GM23338 (cell line): ENCODE measurements at regions not wholly inside any gene's neighbourhood (a gene's known extent, or its start where the extent isn't known, plus 50 kb on each side); places are given as distances from the start of the nearest gene placed in this dataset.

Experiments used
- CREB1 ChIP-seq: fragments of 250-450 bp; sonication (Bioruptor Pico); IDR thresholded peaks from 2 replicates; pipeline ENCODE4 v1.5.0; 2020; ENCODE audit warnings: low read depth, mild to moderate bottlenecking, moderate library complexity
- CTCF ChIP-seq, 2 experiments: fragments of 200-600 bp in 1 of 2; sonication (generic) in 1 of 2; conservative IDR thresholded peaks; 2 replicates each; pipeline versions ENCODE4 v1.5.1 to v1.6.1; 2016 to 2017; ENCODE audit warnings: antibody characterized with exemption in 2 of 2, low read depth in 2 of 2, mild to moderate bottlenecking in 2 of 2, moderate library complexity in 1 of 2
- ETS1 ChIP-seq: IDR thresholded peaks from 2 replicates; pipeline ENCODE4 v1.6.1; 2016; ENCODE audit warnings: antibody characterized with exemption
- EZH2 ChIP-seq: fragments of 200-600 bp; sonication (generic); IDR thresholded peaks from one replicate; pipeline ENCODE4 v1.8.0; 2017; ENCODE audit warnings: antibody characterized with exemption, mild to moderate bottlenecking, low read depth; ENCODE audit not compliant: unreplicated experiment
- EZH2phosphoT487 ChIP-seq: fragments of 200-600 bp; sonication (generic); IDR thresholded peaks from one replicate; pipeline ENCODE4 v1.8.1; 2018; ENCODE audit warnings: antibody characterized with exemption; ENCODE audit not compliant: unreplicated experiment
- JUNB ChIP-seq: IDR thresholded peaks from one replicate; pipeline ENCODE4 v1.6.1; 2016; ENCODE audit warnings: antibody characterized with exemption; ENCODE audit not compliant: unreplicated experiment
- NANOG ChIP-seq: IDR thresholded peaks from 2 replicates; pipeline ENCODE4 v1.6.1; 2016; ENCODE audit warnings: antibody characterized with exemption, borderline replicate concordance
- POLR2AphosphoS5 ChIP-seq: IDR thresholded peaks from 2 replicates; pipeline ENCODE4 v1.6.1; 2016; ENCODE audit warnings: antibody characterized with exemption, low read depth
- REST ChIP-seq: IDR thresholded peaks from one replicate; pipeline ENCODE4 v1.6.1; 2018; ENCODE audit warnings: antibody characterized with exemption; ENCODE audit not compliant: unreplicated experiment
- STAT1 ChIP-seq: IDR thresholded peaks from one replicate; pipeline ENCODE4 v1.6.1; 2016; ENCODE audit warnings: antibody characterized with exemption; ENCODE audit not compliant: unreplicated experiment
- ZNF331 ChIP-seq: fragments of 250-450 bp; sonication (Bioruptor Pico); IDR thresholded peaks from 2 replicates; pipeline ENCODE4 v1.5.0; 2020; ENCODE audit warnings: low read depth, mild to moderate bottlenecking, moderate library complexity

GRCh38 chr12:103105971-103106597 is 148.6 kb downstream of the ASCL1 start:
- TF ChIP-seq REST, result no peak
- TF ChIP-seq EZH2phosphoT487, result no peak
- no peak for TF ChIP-seq CTCF (conservative IDR thresholded peaks at IDR 0.05; ENCODE audit: low read depth in 2 of 2)
- no peak for TF ChIP-seq POLR2AphosphoS5
- TF ChIP-seq EZH2, result no peak
- TF ChIP-seq CREB1 (CRISPR knock-in tag), result no peak
- no peak for TF ChIP-seq STAT1
- no peak for TF ChIP-seq ZNF331 (CRISPR knock-in tag)
- no peak for TF ChIP-seq NANOG
- TF ChIP-seq JUNB, result no peak
- no peak for TF ChIP-seq ETS1
